ENCODE measurements at regions not wholly inside any gene's neighbourhood (a gene's known extent, or its start where the extent isn't known, plus 50 kb on each side); places are given as distances from the start of the nearest gene placed in this dataset.
"Not testable (repeated sequence)": the region's sequence is repeated elsewhere in the genome, so short reads cannot be mapped to it uniquely, and the experiment has no call there.

- Histone ChIP-seq H3K27ac (no peak overlapping the region), H3K4me3 (ENCODE audit: low read depth, low read length) (no peak overlapping the region), H3K36me3 (no peaks in the 10 kb centered on the region), H3K27me3 (ENCODE audit: insufficient read depth, low read depth, severe bottlenecking) (no peaks in the 10 kb centered on the region), H3K9me3 (ENCODE audit: severe bottlenecking) (no peaks in the 10 kb centered on the region)
- peak; percentile 22; the same call in 1 of the 2 replicates for TF ChIP-seq CTCF (IDR thresholded peaks at IDR 0.05; ENCODE audit: low read depth, low read length)
- DNase-seq: peak; percentile 29
Observed at GRCh38 chr5:56299212-56299611, 66.1 kb upstream of the ANKRD55 start.

- DNase-seq: no peak
- Histone ChIP-seq H3K4me3 (ENCODE audit: low read depth, low read length) (no peak overlapping the region), H3K27me3 (ENCODE audit: insufficient read depth, low read depth, severe bottlenecking) (no peaks in the 10 kb centered on the region), H3K27ac (no peak overlapping the region), H3K36me3 (no peaks in the 10 kb centered on the region), H3K9me3 (ENCODE audit: severe bottlenecking) (no peaks in the 10 kb centered on the region)
- no peak for TF ChIP-seq CTCF (IDR thresholded peaks at IDR 0.05; ENCODE audit: low read depth, low read length)
Observed at GRCh38 chr5:56298336-56299090, 65.4 kb upstream of the ANKRD55 start.

GRCh38 chr5:56297851-56298250, 64.7 kb upstream of the ANKRD55 start:
- Histone ChIP-seq H3K36me3 (no peaks in the 10 kb centered on the region), H3K9me3 (ENCODE audit: severe bottlenecking) (peaks cover 3% of the 10 kb centered on the region), H3K27ac (no peak overlapping the region), H3K27me3 (ENCODE audit: insufficient read depth, low read depth, severe bottlenecking) (no peaks in the 10 kb centered on the region), H3K4me3 (ENCODE audit: low read depth, low read length) (no peak overlapping the region)
- DNase-seq: no peak
- TF ChIP-seq CTCF (IDR thresholded peaks at IDR 0.05; ENCODE audit: low read depth, low read length): no peak

GRCh38 chr5:56295311-56295710, 62.2 kb upstream of the ANKRD55 start:
- not testable (repeated sequence) for H3K36me3 ChIP-seq; H3K9me3 ChIP-seq (ENCODE audit: severe bottlenecking); DNase-seq; H3K4me3 ChIP-seq (ENCODE audit: low read depth, low read length); H3K27me3 ChIP-seq (ENCODE audit: insufficient read depth, low read depth, severe bottlenecking); H3K27ac ChIP-seq

- Histone ChIP-seq H3K27ac (no peak overlapping the region), H3K9me3 (ENCODE audit: severe bottlenecking) (peaks cover 3% of the 10 kb centered on the region), H3K27me3 (ENCODE audit: insufficient read depth, low read depth, severe bottlenecking) (no peaks in the 10 kb centered on the region), H3K4me3 (ENCODE audit: low read depth, low read length) (no peak overlapping the region), H3K36me3 (no peaks in the 10 kb centered on the region)
- no peak for DNase-seq
- no peak for TF ChIP-seq CTCF (IDR thresholded peaks at IDR 0.05; ENCODE audit: low read depth, low read length)
Observed at GRCh38 chr5:56294354-56294753, 61.2 kb upstream of the ANKRD55 start.

GRCh38 chr5:56292874-56293273, 59.7 kb upstream of the ANKRD55 start:
- not testable (repeated sequence) for H3K36me3 ChIP-seq; H3K27me3 ChIP-seq (ENCODE audit: insufficient read depth, low read depth, severe bottlenecking); H3K4me3 ChIP-seq (ENCODE audit: low read depth, low read length); DNase-seq; H3K27ac ChIP-seq; H3K9me3 ChIP-seq (ENCODE audit: severe bottlenecking)
